Adrenal gland (tissue), 9 donors: ENCODE measurements at regions not wholly inside any gene's neighbourhood (a gene's known extent, or its start where the extent isn't known, plus 50 kb on each side); places are given as distances from the start of the nearest gene placed in this dataset.
A peak's percentile ranks its signal among the peaks of the same experiment; 100 is the strongest.

ENCODE experiments used
- DNase-seq, 7 donors: peaks; one replicate each; pipeline ENCODE4 v3.0.0-alpha.2; 2019 to 2020
- H3K27ac ChIP-seq, 5 donors: fragments of 200-600 bp; sonication (generic) in 4 of 5; 1 replicate in 3 of 5; 2 replicates in 2 of 5; pipeline versions ENCODE4 v1.5.1 to v1.8.0; 2016 to 2020; ENCODE audit warnings: mild to moderate bottlenecking in 1 of 5
- H3K27me3 ChIP-seq: fragments of 200-600 bp; 2 replicates; pipeline ENCODE4 v1.8.0; 2021
- H3K36me3 ChIP-seq, 2 donors: fragments of 200-600 bp; replicated peaks in 1 of 2; 1 replicate in 1 of 2; 2 replicates in 1 of 2; pipeline versions ENCODE4 v1.5.1 to v1.8.0; 2018 to 2022
- H3K4me1 ChIP-seq, 2 donors: fragments of 200-600 bp; replicated peaks in 1 of 2; 1 replicate in 1 of 2; 2 replicates in 1 of 2; pipeline versions ENCODE4 v1.5.1 to v1.8.0; 2018 to 2021
- H3K4me3 ChIP-seq, 4 donors: fragments of 200-600 bp; sonication (generic) in 3 of 4; one replicate each; pipeline ENCODE4 v1.5.1; 2016 to 2018
- H3K9me3 ChIP-seq, 3 donors: fragments of 200-600 bp; sonication (generic) in 1 of 3; replicated peaks in 1 of 3; 1 replicate in 2 of 3; 2 replicates in 1 of 3; pipeline versions ENCODE4 v1.5.1 to v1.8.0; 2016 to 2021
- POLR2A ChIP-seq, 2 donors: fragments of 450-650 bp; IDR thresholded peaks; one replicate each; pipeline ENCODE4 v1.6.1; 2017; ENCODE audit warnings: antibody characterized with exemption in 2 of 2, mild to moderate bottlenecking in 2 of 2, moderate library complexity in 1 of 2
- WGBS, 4 donors: extraction: QIAGEN DNeasy Blood & Tissue Kit in 2 of 4; methylation state at CpG; one replicate each; pipeline versions ENCODE4 v1.1.5 to v1.1.7; 2013 to 2017; 5-methylcytosine and 5-hydroxymethylcytosine counted together
- intact Hi-C, 2 donors: fragments of 100-400 bp; cut with DNase I; formaldehyde crosslinking; loops; one replicate each; pipeline versions ENCODE4 v1.14.1 to v1.15.0; 2022 to 2023
- TF ChIP-seq, protein P1 (sequence below), 6 experiments: fragments of 450-650 bp in 4 of 6; fragments of 200-600 bp in 2 of 6; sonication (generic) in 1 of 6; IDR thresholded peaks; 1 replicate in 5 of 6; 2 replicates in 1 of 6; pipeline versions ENCODE4 v1.5.1 to v1.8.0; 2016 to 2021; ENCODE audit warnings: antibody characterized with exemption in 6 of 6, mild to moderate bottlenecking in 2 of 6, moderate library complexity in 1 of 6
- donor health status: healthy with polysubstance abuse.
- donor health status: Bipolar disorder and iron deficiency.
- donor health status: DM: yes; HTN: yes; CAD: no.
- donor health status: DM: no; HTN: no; CAD: no.
- donor health status: DM: no; HTN: no; CAD: no.

DNA sequence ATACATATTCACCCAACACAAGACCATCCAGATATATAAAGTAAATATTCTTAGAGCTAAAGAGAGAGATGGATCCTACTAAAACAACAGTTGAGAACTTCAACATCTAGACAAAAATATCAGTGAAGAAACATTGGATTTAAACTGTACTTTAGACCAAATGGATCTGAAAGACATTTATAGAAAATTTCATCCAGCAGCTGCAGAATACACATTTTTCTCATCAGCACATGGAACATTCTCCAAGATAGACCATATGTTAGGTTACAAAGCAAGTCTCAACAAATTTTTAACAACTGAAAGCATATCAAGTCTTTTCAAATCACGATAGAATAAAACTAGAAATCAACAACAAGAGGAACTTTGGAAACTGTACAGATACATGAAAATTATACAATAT is 369.0 kb upstream of the CCDC54 start:
- Histone ChIP-seq H3K27ac (no peak overlapping the region), H3K9me3 (no peaks in the 10 kb centered on the region), H3K4me1 (no peaks in the 10 kb centered on the region), H3K27me3 (no peaks in the 10 kb centered on the region), H3K4me3 (no peak overlapping the region), H3K36me3 (no peaks in the 10 kb centered on the region)
- DNase-seq = no peak
- TF ChIP-seq, protein P1, sequence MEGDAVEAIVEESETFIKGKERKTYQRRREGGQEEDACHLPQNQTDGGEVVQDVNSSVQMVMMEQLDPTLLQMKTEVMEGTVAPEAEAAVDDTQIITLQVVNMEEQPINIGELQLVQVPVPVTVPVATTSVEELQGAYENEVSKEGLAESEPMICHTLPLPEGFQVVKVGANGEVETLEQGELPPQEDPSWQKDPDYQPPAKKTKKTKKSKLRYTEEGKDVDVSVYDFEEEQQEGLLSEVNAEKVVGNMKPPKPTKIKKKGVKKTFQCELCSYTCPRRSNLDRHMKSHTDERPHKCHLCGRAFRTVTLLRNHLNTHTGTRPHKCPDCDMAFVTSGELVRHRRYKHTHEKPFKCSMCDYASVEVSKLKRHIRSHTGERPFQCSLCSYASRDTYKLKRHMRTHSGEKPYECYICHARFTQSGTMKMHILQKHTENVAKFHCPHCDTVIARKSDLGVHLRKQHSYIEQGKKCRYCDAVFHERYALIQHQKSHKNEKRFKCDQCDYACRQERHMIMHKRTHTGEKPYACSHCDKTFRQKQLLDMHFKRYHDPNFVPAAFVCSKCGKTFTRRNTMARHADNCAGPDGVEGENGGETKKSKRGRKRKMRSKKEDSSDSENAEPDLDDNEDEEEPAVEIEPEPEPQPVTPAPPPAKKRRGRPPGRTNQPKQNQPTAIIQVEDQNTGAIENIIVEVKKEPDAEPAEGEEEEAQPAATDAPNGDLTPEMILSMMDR (IDR thresholded peaks at IDR 0.05) = no peak
- TF ChIP-seq POLR2A (IDR thresholded peaks at IDR 0.05) = no peak
- intact Hi-C loops = no loop called here
- 67 to 92% (median 88%) methylated on average over 1 of the region's 1 CpG for WGBS, 4 donors

DNA sequence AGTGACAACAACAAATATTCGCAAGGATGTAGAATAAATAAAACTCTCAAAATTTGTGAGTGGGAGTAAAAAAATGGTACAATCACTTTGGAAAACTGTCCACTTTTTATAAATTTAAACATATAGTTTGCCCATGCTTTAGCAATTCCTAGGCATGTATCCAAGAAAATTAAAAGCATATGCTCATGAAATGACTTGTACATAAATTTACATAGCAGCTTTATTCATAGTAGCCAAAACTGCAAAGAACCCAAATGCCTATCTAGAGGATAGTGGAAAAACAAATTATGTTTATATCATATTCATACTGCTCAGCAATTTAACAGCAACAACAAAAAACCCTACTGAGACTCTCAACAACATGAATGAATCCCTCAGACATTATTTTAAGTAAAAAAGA is 363.6 kb upstream of the CCDC54 start:
- intact Hi-C loops = no loop called here
- H3K4me3 ChIP-seq = no peak overlapping the region
- H3K9me3 ChIP-seq = no peaks in the 10 kb centered on the region
- no peaks in the 10 kb centered on the region for H3K4me1 ChIP-seq
- DNase-seq = no peak
- H3K27ac ChIP-seq = no peak overlapping the region
- 84 to 92% (median 87%) methylated on average over 1 of the region's 1 CpG for WGBS, 4 donors
- no peaks in the 10 kb centered on the region for H3K36me3 ChIP-seq
- no peak for TF ChIP-seq POLR2A (IDR thresholded peaks at IDR 0.05)
- TF ChIP-seq, protein P1 (IDR thresholded peaks at IDR 0.05) = no peak
- no peaks in the 10 kb centered on the region for H3K27me3 ChIP-seq

DNA sequence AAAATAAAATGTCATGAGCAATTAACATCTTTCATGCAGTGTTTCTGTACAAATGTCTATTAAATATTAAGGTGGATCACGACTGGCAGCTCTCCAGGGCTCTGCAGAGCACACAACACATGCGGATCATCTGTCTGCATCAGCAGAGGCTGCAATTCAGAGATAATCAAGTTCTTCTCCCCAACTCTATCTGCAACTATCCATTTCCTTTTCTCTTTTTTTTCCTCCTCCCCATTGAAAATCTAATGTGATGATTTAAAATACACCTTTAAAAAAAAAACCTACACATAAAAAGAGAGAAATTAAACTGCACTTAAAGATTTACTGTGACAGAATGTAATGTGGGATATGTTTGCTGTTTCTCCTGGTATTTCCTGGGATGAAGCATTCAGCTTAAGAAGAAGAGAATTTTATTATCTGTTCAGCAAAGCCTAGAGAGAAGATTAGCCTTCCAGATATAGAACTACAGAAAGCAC is 352.6 kb upstream of the CCDC54 start:
- Histone ChIP-seq H3K4me1 (no peaks in the 10 kb centered on the region), H3K27me3 (no peaks in the 10 kb centered on the region), H3K36me3 (no peaks in the 10 kb centered on the region), H3K9me3 (no peaks in the 10 kb centered on the region), H3K4me3 (no peak overlapping the region), H3K27ac (no peak overlapping the region)
- peak in 2 of 7 donors; percentile 2 to 19 for DNase-seq
- intact Hi-C loops = no loop called here
- TF ChIP-seq POLR2A (IDR thresholded peaks at IDR 0.05) = no peak
- TF ChIP-seq, protein P1 (IDR thresholded peaks at IDR 0.05) = no peak
- WGBS, 4 donors = 38 to 45% (median 44%) methylated on average over 2 of the region's 2 CpGs

DNA sequence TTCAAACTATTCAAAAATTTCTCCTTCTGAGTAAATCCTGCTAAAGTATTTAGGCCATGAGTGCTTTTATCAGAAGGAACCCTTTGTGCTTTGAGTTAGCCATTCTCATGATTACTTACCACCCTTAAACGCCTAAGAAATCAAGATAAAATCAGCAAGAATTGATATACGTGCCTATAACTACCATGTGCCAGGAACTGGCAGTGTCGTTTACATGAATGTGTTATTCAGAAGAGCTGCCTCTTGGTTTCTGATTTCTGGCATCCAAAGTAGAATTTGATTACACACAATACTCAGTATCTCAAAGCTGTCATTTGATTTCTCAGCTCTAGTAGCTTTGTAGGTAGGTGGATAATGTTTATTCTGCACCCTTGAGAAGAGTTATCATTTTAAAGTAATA is 351.3 kb upstream of the CCDC54 start:
- H3K36me3 ChIP-seq = no peaks in the 10 kb centered on the region
- intact Hi-C loops = no loop called here
- H3K27ac ChIP-seq = no peak overlapping the region
- H3K4me1 ChIP-seq = no peaks in the 10 kb centered on the region
- no peak for DNase-seq
- no peak overlapping the region for H3K4me3 ChIP-seq
- TF ChIP-seq, protein P1 (IDR thresholded peaks at IDR 0.05) = no peak
- TF ChIP-seq POLR2A (IDR thresholded peaks at IDR 0.05) = no peak
- no peaks in the 10 kb centered on the region for H3K9me3 ChIP-seq
- H3K27me3 ChIP-seq = no peaks in the 10 kb centered on the region
- WGBS, 4 donors = 25 to 57% (median 43%) methylated on average over 3 of the region's 3 CpGs
